Neural crest cell (in vitro differentiated cells): ENCODE measurements at regions not wholly inside any gene's neighbourhood (a gene's known extent, or its start where the extent isn't known, plus 50 kb on each side); places are given as distances from the start of the nearest gene placed in this dataset.

Source experiments
- DNase-seq: peaks from one replicate; pipeline ENCODE4 v3.0.0; 2021; ENCODE audit warnings: low read depth, mixed read lengths, low spot score
- H3K27ac Mint-ChIP-seq: one replicate; pipeline ENCODE4 v1.8.0; 2021; ENCODE audit warnings: mild to moderate bottlenecking, mixed read lengths; ENCODE audit not compliant: unreplicated experiment
- H3K27me3 Mint-ChIP-seq: 2 replicates; pipeline ENCODE4 v1.8.0; 2021; ENCODE audit warnings: low read depth, mild to moderate bottlenecking, mixed read lengths
- H3K36me3 Mint-ChIP-seq: 2 replicates; pipeline ENCODE4 v1.8.0; 2021; ENCODE audit warnings: low read depth, mild to moderate bottlenecking, mixed read lengths
- H3K4me1 Mint-ChIP-seq: 2 replicates; pipeline ENCODE4 v1.8.0; 2021; ENCODE audit warnings: mixed read lengths
- H3K4me3 Mint-ChIP-seq: one replicate; pipeline ENCODE4 v1.8.0; 2021; ENCODE audit warnings: mild to moderate bottlenecking, mixed read lengths
- H3K9me3 Mint-ChIP-seq: 2 replicates; pipeline ENCODE4 v1.8.0; 2021; ENCODE audit warnings: mixed read lengths
- TF ChIP-seq, protein P1 (sequence below): fragments of 200-600 bp; sonication (generic); conservative IDR thresholded peaks from 2 replicates; pipeline ENCODE4 v1.5.0; 2021; ENCODE audit warnings: antibody characterized with exemption, mild to moderate bottlenecking

DNA sequence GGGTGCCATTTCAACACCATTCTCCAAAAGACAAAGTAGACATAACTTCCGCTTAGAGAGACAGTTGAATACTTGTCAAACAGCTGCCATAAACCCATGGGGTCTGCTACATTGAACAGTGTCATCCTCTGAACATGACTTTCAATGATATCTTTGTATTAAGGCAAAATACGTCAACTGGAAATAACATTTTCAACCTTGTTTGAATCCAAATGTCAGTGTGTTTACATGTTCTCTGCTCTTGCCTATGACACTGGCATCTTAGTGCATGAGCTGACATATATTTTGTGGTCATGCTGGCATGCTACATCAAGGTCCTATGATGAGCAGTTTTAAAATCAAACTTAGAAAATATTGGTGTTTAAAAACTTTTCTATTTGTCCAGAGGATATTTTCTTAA is 1548.1 kb upstream of the LRRTM1 start:
- Mint-ChIP-seq H3K4me3 (no peak overlapping the region), H3K9me3 (no peaks in the 10 kb centered on the region), H3K27me3 (no peaks in the 10 kb centered on the region), H3K36me3 (no peaks in the 10 kb centered on the region), H3K4me1 (no peaks in the 10 kb centered on the region), H3K27ac (no peak overlapping the region)
- no peak for DNase-seq
- TF ChIP-seq, protein P1, sequence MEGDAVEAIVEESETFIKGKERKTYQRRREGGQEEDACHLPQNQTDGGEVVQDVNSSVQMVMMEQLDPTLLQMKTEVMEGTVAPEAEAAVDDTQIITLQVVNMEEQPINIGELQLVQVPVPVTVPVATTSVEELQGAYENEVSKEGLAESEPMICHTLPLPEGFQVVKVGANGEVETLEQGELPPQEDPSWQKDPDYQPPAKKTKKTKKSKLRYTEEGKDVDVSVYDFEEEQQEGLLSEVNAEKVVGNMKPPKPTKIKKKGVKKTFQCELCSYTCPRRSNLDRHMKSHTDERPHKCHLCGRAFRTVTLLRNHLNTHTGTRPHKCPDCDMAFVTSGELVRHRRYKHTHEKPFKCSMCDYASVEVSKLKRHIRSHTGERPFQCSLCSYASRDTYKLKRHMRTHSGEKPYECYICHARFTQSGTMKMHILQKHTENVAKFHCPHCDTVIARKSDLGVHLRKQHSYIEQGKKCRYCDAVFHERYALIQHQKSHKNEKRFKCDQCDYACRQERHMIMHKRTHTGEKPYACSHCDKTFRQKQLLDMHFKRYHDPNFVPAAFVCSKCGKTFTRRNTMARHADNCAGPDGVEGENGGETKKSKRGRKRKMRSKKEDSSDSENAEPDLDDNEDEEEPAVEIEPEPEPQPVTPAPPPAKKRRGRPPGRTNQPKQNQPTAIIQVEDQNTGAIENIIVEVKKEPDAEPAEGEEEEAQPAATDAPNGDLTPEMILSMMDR, result no peak

DNA sequence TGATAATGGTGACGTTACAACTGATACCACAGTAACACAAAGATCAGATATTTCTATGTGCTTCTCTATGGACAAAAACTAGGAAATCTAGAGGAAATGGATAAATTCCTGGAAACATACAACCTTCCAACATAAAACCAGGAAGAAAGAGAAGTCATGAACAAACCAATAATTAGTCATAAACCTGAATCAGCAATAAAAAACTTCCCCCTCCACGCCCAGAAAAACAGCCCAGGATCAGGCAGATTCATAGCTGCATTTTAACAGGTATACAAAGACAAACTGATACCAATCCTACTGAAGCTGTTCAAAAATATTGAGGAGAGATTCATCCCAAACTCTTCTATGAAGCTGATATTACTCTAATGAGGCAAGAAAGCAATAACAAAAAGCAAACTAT is 1535.2 kb upstream of the LRRTM1 start:
- H3K4me3 Mint-ChIP-seq, result no peak overlapping the region
- no peaks in the 10 kb centered on the region for H3K4me1 Mint-ChIP-seq
- TF ChIP-seq, protein P1, result no peak
- H3K36me3 Mint-ChIP-seq, result no peaks in the 10 kb centered on the region
- H3K27ac Mint-ChIP-seq, result no peak overlapping the region
- DNase-seq, result no peak
- H3K9me3 Mint-ChIP-seq, result peaks cover 5% of the 10 kb centered on the region
- H3K27me3 Mint-ChIP-seq, result no peaks in the 10 kb centered on the region

DNA sequence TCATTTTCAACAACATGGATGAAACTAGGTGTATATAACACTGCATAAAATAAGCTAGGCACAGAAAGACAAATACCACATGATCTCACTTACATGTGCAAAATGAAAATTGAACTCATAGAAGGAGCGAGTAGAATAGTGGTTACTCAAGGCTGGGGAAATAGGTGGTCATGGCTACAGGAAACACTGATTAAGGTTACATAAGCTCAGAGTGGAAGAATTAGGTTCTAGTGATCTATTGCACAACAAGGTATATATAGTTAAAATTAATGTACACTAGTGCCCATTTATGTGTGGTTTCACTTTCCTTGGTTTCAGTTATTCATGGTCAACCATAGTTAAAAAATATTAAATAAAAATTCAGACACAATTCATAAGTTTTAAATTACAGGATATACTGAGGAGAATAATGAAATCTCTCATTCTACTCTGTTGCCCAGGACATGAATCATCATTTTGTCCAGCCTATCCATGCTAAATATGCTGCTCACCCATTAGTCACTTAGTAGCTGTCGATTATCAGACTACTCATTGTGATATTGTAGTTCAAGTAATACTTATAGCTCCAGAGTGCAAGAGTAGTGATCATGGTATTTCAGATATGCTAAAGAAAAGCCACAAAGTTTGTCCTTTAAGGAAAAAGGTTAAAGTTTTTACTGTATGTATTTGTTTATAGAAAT is 1530.9 kb upstream of the LRRTM1 start:
- no peaks in the 10 kb centered on the region for H3K4me1 Mint-ChIP-seq
- TF ChIP-seq, protein P1, result no peak
- no peak overlapping the region for H3K27ac Mint-ChIP-seq
- H3K36me3 Mint-ChIP-seq, result no peaks in the 10 kb centered on the region
- peaks cover 4% of the 10 kb centered on the region for H3K9me3 Mint-ChIP-seq
- DNase-seq, result no peak
- no peak overlapping the region for H3K4me3 Mint-ChIP-seq
- no peaks in the 10 kb centered on the region for H3K27me3 Mint-ChIP-seq

DNA sequence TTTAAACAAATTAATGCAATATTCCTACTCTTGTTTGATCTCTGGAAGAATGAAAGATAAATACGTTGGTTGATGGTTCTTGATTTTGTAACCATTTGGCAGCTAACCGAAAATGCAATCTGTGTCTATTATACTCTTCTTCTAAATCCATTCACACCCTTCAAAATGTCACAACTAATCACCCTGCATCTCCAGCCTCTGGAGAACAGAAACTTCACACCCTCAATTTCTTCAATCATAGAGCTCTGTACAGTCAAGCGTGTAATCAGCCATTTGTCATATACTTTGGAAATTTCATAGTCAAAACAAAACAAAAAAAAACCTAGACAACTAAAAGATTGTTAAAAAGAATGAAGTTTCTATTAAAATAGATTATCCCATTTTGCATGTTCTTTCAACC is 1482.3 kb upstream of the LRRTM1 start:
- Mint-ChIP-seq H3K4me3 (no peak overlapping the region), H3K27ac (no peak overlapping the region), H3K27me3 (no peaks in the 10 kb centered on the region), H3K9me3 (peaks cover 7% of the 10 kb centered on the region), H3K36me3 (no peaks in the 10 kb centered on the region), H3K4me1 (no peaks in the 10 kb centered on the region)
- DNase-seq, result no peak
- TF ChIP-seq, protein P1, result no peak

DNA sequence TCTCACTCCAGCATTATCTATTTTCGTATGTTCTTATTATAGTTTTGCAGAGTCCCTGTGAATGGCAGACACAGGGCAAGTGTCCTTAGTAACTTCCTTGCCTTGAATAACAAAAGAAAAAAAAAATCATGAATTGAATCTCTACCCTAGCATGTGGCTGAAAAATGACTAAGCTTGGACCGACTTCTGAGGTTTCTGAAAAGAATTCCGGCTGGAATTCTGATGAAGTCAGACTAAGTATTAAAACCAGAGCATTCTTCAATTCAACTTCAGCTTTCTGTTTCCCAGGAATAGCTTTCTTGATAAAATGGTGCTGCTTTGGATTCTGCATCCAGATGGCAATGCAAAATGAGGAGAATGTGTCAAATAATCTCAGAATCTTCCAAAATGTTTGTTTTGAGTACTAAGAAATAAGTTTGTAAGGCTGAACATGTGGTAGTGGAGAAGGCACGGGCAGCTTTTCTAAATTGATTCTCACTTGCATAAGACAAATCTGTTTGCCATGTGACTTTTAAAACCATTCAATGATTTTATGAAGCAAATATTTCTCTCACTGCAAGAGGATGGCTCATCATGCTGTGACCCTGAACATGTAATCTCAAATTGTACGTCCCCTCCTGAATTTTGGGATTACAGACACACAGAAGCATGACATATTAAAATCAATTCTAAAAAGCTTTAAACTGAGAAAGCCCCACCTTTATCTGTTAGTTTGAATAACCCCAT is 1462.8 kb upstream of the LRRTM1 start:
- no peaks in the 10 kb centered on the region for H3K9me3 Mint-ChIP-seq
- H3K27me3 Mint-ChIP-seq, result no peaks in the 10 kb centered on the region
- TF ChIP-seq, protein P1, result no peak
- no peak overlapping the region for H3K4me3 Mint-ChIP-seq
- H3K36me3 Mint-ChIP-seq, result no peaks in the 10 kb centered on the region
- H3K27ac Mint-ChIP-seq, result no peak overlapping the region
- H3K4me1 Mint-ChIP-seq, result no peaks in the 10 kb centered on the region
- no peak for DNase-seq
